ENCODE measurements at regions not wholly inside any gene's neighbourhood (a gene's known extent, or its start where the extent isn't known, plus 50 kb on each side); places are given as distances from the start of the nearest gene placed in this dataset.

DNA sequence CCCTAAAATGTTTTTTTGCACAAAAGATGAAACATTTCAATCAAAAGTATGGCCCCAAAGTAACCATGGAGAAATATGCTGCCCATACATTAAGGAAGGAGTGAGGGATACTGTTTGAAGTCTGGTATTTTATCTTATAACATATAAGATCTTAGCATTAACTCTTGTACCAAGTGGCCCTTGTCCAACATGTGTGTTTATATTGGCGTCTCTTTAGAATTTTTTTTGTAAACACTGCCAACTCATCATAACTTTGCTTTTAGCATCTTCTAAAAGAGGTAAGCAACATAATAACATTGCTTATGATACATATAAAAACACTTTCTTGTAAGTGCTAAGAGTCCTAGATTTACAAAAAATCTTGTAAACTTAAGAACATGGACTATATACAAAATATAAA is 419.7 kb downstream of the ADAMTS20 start:
- Histone ChIP-seq H4K20me1 (ENCODE audit: insufficient read depth, poor library complexity, severe bottlenecking) (no peaks in the 10 kb centered on the region), H3K27me3 (no peaks in the 10 kb centered on the region), H3K27ac (no peak overlapping the region), H3K36me3 (replicated peaks; ENCODE audit: insufficient read depth, low read depth) (no peaks in the 10 kb centered on the region), H3K9me2 (replicated peaks; ENCODE audit: insufficient read depth) (no peaks in the 10 kb centered on the region), H2AFZ (no peak overlapping the region), H3K4me2 (no peak overlapping the region), H3K79me2 (no peaks in the 10 kb centered on the region), H3K9me3 (ENCODE audit: low read depth) (no peaks in the 10 kb centered on the region), H3K4me3 (no peak overlapping the region), H3K4me1 (ENCODE audit: insufficient read depth) (no peaks in the 10 kb centered on the region)
- WGBS (ENCODE audit: low lambda C conversion rate, missing lambda C conversion rate): 48% methylated on average over 1 of the region's 1 CpG
- no peak for DNase-seq (ENCODE audit: low spot score)
- TF ChIP-seq EZH2 (IDR thresholded peaks at IDR 0.05; ENCODE audit: borderline replicate concordance) (no peak), EZH2phosphoT487 (IDR thresholded peaks at IDR 0.05; ENCODE audit: low read depth, severe bottlenecking, unreplicated experiment) (no peak)
- TF ChIP-seq, protein P1, sequence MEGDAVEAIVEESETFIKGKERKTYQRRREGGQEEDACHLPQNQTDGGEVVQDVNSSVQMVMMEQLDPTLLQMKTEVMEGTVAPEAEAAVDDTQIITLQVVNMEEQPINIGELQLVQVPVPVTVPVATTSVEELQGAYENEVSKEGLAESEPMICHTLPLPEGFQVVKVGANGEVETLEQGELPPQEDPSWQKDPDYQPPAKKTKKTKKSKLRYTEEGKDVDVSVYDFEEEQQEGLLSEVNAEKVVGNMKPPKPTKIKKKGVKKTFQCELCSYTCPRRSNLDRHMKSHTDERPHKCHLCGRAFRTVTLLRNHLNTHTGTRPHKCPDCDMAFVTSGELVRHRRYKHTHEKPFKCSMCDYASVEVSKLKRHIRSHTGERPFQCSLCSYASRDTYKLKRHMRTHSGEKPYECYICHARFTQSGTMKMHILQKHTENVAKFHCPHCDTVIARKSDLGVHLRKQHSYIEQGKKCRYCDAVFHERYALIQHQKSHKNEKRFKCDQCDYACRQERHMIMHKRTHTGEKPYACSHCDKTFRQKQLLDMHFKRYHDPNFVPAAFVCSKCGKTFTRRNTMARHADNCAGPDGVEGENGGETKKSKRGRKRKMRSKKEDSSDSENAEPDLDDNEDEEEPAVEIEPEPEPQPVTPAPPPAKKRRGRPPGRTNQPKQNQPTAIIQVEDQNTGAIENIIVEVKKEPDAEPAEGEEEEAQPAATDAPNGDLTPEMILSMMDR (IDR thresholded peaks at IDR 0.05; ENCODE audit: poor library complexity): no peak

DNA sequence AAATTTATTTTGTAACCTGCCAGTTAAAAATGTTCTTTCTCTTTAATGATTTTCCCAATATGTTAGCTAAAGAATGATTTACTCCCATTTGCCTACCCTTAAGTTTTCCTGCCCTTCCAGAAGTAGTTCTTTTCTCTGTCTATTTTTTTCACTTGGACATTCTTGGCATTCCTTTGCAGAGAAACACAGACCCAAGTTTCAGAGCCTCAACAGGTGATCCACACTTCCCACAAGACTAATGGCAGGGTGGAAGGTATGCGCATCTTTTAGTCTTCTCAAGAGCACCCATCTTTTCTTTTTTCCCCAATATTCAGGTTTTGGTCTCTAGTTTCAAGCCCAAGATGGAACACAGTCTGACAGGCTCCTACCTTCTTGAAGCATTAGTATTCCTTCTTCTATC is 420.7 kb downstream of the ADAMTS20 start:
- no peak overlapping the region for H3K4me2 ChIP-seq
- no peaks in the 10 kb centered on the region for H3K36me3 ChIP-seq (replicated peaks; ENCODE audit: insufficient read depth, low read depth)
- H3K79me2 ChIP-seq: no peaks in the 10 kb centered on the region
- H3K27me3 ChIP-seq: no peaks in the 10 kb centered on the region
- no peak overlapping the region for H3K27ac ChIP-seq
- no peaks in the 10 kb centered on the region for H3K9me2 ChIP-seq (replicated peaks; ENCODE audit: insufficient read depth)
- H4K20me1 ChIP-seq (ENCODE audit: insufficient read depth, poor library complexity, severe bottlenecking): no peaks in the 10 kb centered on the region
- TF ChIP-seq EZH2phosphoT487 (IDR thresholded peaks at IDR 0.05; ENCODE audit: low read depth, severe bottlenecking, unreplicated experiment) (no peak), EZH2 (IDR thresholded peaks at IDR 0.05; ENCODE audit: borderline replicate concordance) (no peak)
- TF ChIP-seq, protein P1 (IDR thresholded peaks at IDR 0.05; ENCODE audit: poor library complexity): no peak
- no peaks in the 10 kb centered on the region for H3K4me1 ChIP-seq (ENCODE audit: insufficient read depth)
- no peaks in the 10 kb centered on the region for H3K9me3 ChIP-seq (ENCODE audit: low read depth)
- 83% methylated on average over 1 of the region's 1 CpG for WGBS (ENCODE audit: low lambda C conversion rate, missing lambda C conversion rate)
- no peak overlapping the region for H2AFZ ChIP-seq
- no peak overlapping the region for H3K4me3 ChIP-seq
- DNase-seq (ENCODE audit: low spot score): no peak

DNA sequence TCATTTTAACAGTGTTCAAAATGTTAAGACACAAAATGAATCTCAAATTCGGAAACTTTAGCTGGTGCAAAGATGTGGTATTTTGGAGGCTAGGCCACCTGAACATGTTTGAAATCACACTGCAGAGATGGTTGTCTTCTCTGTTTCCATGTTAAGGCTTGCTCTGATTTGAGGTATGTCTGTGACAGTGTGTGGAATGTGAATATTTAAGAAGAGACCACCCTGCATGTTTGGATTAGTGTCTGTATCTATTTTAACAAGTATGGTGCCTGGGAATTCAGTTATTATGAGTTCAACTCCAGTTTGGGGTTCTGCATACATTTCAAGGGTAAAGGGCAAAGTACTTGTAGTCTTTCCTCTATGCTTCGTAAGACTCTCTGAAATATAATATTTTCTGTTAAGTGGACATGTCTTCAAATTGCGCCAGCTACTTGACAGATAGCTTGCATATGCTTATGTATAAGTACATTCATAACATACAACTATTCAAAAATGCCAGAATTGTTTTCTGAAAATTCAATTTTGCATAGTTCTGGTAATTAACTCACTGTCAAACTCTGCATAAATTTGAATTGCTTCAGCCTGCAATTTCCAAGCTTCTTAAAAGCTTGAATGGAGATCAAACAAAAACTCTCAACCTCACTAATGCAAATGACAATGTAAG is 424.0 kb downstream of the ADAMTS20 start:
- WGBS (ENCODE audit: low lambda C conversion rate, missing lambda C conversion rate): 92% methylated on average over 3 of the region's 3 CpGs
- no peak overlapping the region for H3K4me2 ChIP-seq
- no peaks in the 10 kb centered on the region for H3K36me3 ChIP-seq (replicated peaks; ENCODE audit: insufficient read depth, low read depth)
- H4K20me1 ChIP-seq (ENCODE audit: insufficient read depth, poor library complexity, severe bottlenecking): no peaks in the 10 kb centered on the region
- no peaks in the 10 kb centered on the region for H3K9me2 ChIP-seq (replicated peaks; ENCODE audit: insufficient read depth)
- no peaks in the 10 kb centered on the region for H3K79me2 ChIP-seq
- no peaks in the 10 kb centered on the region for H3K27me3 ChIP-seq
- no peaks in the 10 kb centered on the region for H3K9me3 ChIP-seq (ENCODE audit: low read depth)
- H3K4me3 ChIP-seq: no peak overlapping the region
- no peak overlapping the region for H2AFZ ChIP-seq
- TF ChIP-seq EZH2 (IDR thresholded peaks at IDR 0.05; ENCODE audit: borderline replicate concordance) (no peak), EZH2phosphoT487 (IDR thresholded peaks at IDR 0.05; ENCODE audit: low read depth, severe bottlenecking, unreplicated experiment) (no peak)
- H3K27ac ChIP-seq: no peak overlapping the region
- no peak for DNase-seq (ENCODE audit: low spot score)
- H3K4me1 ChIP-seq (ENCODE audit: insufficient read depth): no peaks in the 10 kb centered on the region

DNA sequence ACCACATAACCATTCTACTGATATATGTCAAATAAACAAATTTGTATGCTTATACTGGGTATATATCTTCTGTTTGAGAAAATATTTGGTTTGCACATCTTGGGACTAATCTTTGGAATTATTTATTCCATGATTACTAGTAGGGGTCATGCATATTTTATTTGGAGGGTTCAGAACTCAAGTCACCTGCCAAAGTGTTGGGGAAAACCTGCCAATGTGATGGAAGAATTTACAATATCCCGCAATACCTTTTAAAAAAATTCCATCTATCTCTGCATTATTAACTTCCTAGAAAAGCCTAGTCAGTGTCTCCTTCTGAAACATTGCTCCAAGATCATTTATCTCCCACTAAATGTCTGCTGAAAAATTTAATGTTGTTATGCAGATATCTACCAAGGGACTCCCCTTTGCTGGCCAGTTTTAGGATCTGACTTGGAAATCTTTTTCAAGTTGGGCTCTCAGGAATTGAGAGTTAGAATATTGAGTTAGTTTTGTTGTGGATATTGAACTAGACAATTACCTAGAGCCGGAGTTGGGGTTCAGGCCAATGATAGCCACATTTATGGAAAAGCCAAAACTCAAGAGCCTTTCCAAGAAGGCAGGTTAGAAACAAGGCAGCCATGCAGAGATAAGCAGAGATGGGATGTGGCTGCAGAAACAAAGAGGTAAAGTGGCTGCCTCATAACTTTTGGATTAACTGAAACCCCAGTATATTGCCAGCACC is 425.2 kb downstream of the ADAMTS20 start:
- Histone ChIP-seq H3K27ac (no peak overlapping the region), H3K9me2 (replicated peaks; ENCODE audit: insufficient read depth) (no peaks in the 10 kb centered on the region), H2AFZ (no peak overlapping the region), H4K20me1 (ENCODE audit: insufficient read depth, poor library complexity, severe bottlenecking) (no peaks in the 10 kb centered on the region), H3K9me3 (ENCODE audit: low read depth) (no peaks in the 10 kb centered on the region), H3K36me3 (replicated peaks; ENCODE audit: insufficient read depth, low read depth) (no peaks in the 10 kb centered on the region), H3K79me2 (no peaks in the 10 kb centered on the region), H3K4me3 (no peak overlapping the region), H3K27me3 (no peaks in the 10 kb centered on the region), H3K4me2 (no peak overlapping the region), H3K4me1 (ENCODE audit: insufficient read depth) (no peaks in the 10 kb centered on the region)
- TF ChIP-seq EZH2 (IDR thresholded peaks at IDR 0.05; ENCODE audit: borderline replicate concordance) (no peak), EZH2phosphoT487 (IDR thresholded peaks at IDR 0.05; ENCODE audit: low read depth, severe bottlenecking, unreplicated experiment) (no peak)
- TF ChIP-seq, protein P1 (IDR thresholded peaks at IDR 0.05; ENCODE audit: poor library complexity): no peak
- DNase-seq (ENCODE audit: low spot score): no peak
- 96% methylated on average over 2 of the region's 2 CpGs for WGBS (ENCODE audit: low lambda C conversion rate, missing lambda C conversion rate)
